ENCODE measurements at regions not wholly inside any gene's neighbourhood (a gene's known extent, or its start where the extent isn't known, plus 50 kb on each side); places are given as distances from the start of the nearest gene placed in this dataset.

GRCh38 chr22:49507607-49508292 is 319.9 kb downstream of the BRD1 start:
- no peak for TF ChIP-seq EP300 (IDR thresholded peaks at IDR 0.05)
- no peak for TF ChIP-seq CTCF (IDR thresholded peaks at IDR 0.05)
- TF ChIP-seq POLR2A (IDR thresholded peaks at IDR 0.05), result no peak
- no peak for TF ChIP-seq POLR2AphosphoS5 (IDR thresholded peaks at IDR 0.05)
